Fibroblast of lung (primary cell): ENCODE measurements at regions not wholly inside any gene's neighbourhood (a gene's known extent, or its start where the extent isn't known, plus 50 kb on each side); places are given as distances from the start of the nearest gene placed in this dataset.

Experiments
- CTCF ChIP-seq, 2 donors: IDR thresholded peaks in 1 of 2; conservative IDR thresholded peaks in 1 of 2; 1 replicate in 1 of 2; 2 replicates in 1 of 2; pipeline ENCODE4 v1.5.1; 2011 to 2012; ENCODE audit warnings: low read length in 2 of 2, control low read depth in 1 of 2, inconsistent platforms in 1 of 2, low read depth in 1 of 2, mild to moderate bottlenecking in 1 of 2
- EZH2 ChIP-seq: IDR thresholded peaks from 2 replicates; pipeline ENCODE4 v1.5.1; 2012; ENCODE audit warnings: low read length, control low read depth, mild to moderate bottlenecking; ENCODE audit errors: missing control alignments

- TF ChIP-seq CTCF (conservative IDR thresholded peaks at IDR 0.05 in 1 of 2, IDR thresholded peaks at IDR 0.05 in 1 of 2; ENCODE audit: low read depth in 1 of 2, low read length in 2 of 2) (no peak), EZH2 (no peak)
Observed at GRCh38 chr18:39313992-39314391, 1748.4 kb upstream of the CELF4 start.
